Ovary (tissue), 3 donors: ENCODE measurements at regions not wholly inside any gene's neighbourhood (a gene's known extent, or its start where the extent isn't known, plus 50 kb on each side); places are given as distances from the start of the nearest gene placed in this dataset.

Experiments
- CTCF ChIP-seq, 3 donors: fragments of 450-650 bp in 2 of 3; fragments of 200-600 bp in 1 of 3; IDR thresholded peaks; one replicate each; pipeline versions ENCODE4 v1.5.1 to v1.8.0; 2016 to 2022; ENCODE audit warnings: antibody characterized with exemption in 3 of 3, mild to moderate bottlenecking in 1 of 3
- EP300 ChIP-seq: sonication (generic); formaldehyde crosslinking; IDR thresholded peaks from one replicate; pipeline ENCODE4 v1.6.1; 2017; ENCODE audit warnings: antibody characterized with exemption
- POLR2A ChIP-seq: fragments of 450-650 bp; IDR thresholded peaks from one replicate; pipeline ENCODE4 v1.6.1; 2017; ENCODE audit warnings: antibody characterized with exemption, mild to moderate bottlenecking, moderate library complexity
- donor health status: DM: no; HTN: no; CAD: no.

- TF ChIP-seq CTCF (IDR thresholded peaks at IDR 0.05) (no peak), POLR2A (no peak), EP300 (no peak)
Measured at GRCh38 chr7:97639036-97639435, 92.8 kb upstream of the TAC1 start.
